Adipocyte (in vitro differentiated cells): ENCODE measurements at regions not wholly inside any gene's neighbourhood (a gene's known extent, or its start where the extent isn't known, plus 50 kb on each side); places are given as distances from the start of the nearest gene placed in this dataset.
"Not testable (repeated sequence)": the region's sequence is repeated elsewhere in the genome, so short reads cannot be mapped to it uniquely, and the experiment has no call there.

Source experiments
- DNase-seq: peaks from one replicate; pipeline ENCODE4 v3.0.0-alpha.2; 2015; ENCODE audit warnings: low read depth
- H3K27me3 ChIP-seq: replicated peaks from 2 replicates; pipeline ENCODE4 v1.7.0; 2013; ENCODE audit warnings: mild to moderate bottlenecking, low read length, moderate library complexity; ENCODE audit not compliant: control insufficient read depth, insufficient read depth
- H3K36me3 ChIP-seq: 2 replicates; pipeline ENCODE4 v1.7.0; 2013; ENCODE audit warnings: low read length, mild to moderate bottlenecking, moderate library complexity; ENCODE audit not compliant: control insufficient read depth, insufficient read depth, severe bottlenecking
- H3K4me1 ChIP-seq: 2 replicates; pipeline ENCODE4 v1.7.0; 2013; ENCODE audit warnings: mild to moderate bottlenecking, low read length, moderate library complexity; ENCODE audit not compliant: control insufficient read depth, insufficient read depth
- H3K4me3 ChIP-seq: 2 replicates; pipeline ENCODE4 v1.7.0; 2013; ENCODE audit warnings: mild to moderate bottlenecking, low read length, moderate library complexity
- H3K9ac ChIP-seq: 2 replicates; pipeline ENCODE4 v1.7.0; 2013; ENCODE audit warnings: mild to moderate bottlenecking, low read length, moderate library complexity
- H3K9me3 ChIP-seq: 2 replicates; pipeline ENCODE4 v1.7.0; 2013; ENCODE audit warnings: mild to moderate bottlenecking, low read length, moderate library complexity; ENCODE audit not compliant: control insufficient read depth

GRCh38 chr16:51988977-51989376 lies 558.0 kb downstream of the TOX3 start:
- no peak overlapping the region for H3K9ac ChIP-seq

GRCh38 chr16:51987519-51987918 lies 559.4 kb downstream of the TOX3 start:
- Histone ChIP-seq H3K36me3 (no peaks in the 10 kb centered on the region), H3K4me1 (no peaks in the 10 kb centered on the region), H3K9ac (no peak overlapping the region), H3K27me3 (peaks cover 20% of the 10 kb centered on the region), H3K4me3 (no peak overlapping the region), H3K9me3 (no peaks in the 10 kb centered on the region)
- no peak for DNase-seq

More at GRCh38 chr16:51988977-51989376, 558.0 kb downstream of the TOX3 start:
- no peak for DNase-seq
- no peaks in the 10 kb centered on the region for H3K4me1 ChIP-seq
- no peak overlapping the region for H3K4me3 ChIP-seq
- H3K36me3 ChIP-seq, result no peaks in the 10 kb centered on the region
- no peaks in the 10 kb centered on the region for H3K9me3 ChIP-seq
- H3K27me3 ChIP-seq, result peaks cover 18% of the 10 kb centered on the region

DNA sequence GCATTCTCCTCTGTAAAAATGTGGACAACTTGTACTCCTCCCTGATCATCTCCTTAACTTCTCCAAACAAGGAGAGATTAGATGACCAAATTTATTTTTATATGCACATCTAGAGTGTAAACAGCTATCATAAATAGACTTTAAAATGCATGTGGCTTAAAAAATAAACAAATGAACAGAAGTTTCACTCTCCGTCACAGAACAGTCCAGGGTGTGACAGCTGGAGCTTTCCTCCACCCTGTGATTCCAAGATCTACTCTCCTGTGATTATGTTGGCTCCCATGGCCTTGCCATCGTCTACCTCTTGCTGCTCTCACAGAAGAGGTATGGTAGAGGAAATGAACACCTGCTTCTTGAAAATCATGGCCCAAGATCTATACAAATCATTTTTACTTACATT lies 560.2 kb downstream of the TOX3 start:
- no peaks in the 10 kb centered on the region for H3K4me1 ChIP-seq
- no peak overlapping the region for H3K4me3 ChIP-seq
- no peaks in the 10 kb centered on the region for H3K9me3 ChIP-seq
- H3K36me3 ChIP-seq, result no peaks in the 10 kb centered on the region
- no peak for DNase-seq
- no peak overlapping the region for H3K9ac ChIP-seq
- H3K27me3 ChIP-seq, result peaks cover 20% of the 10 kb centered on the region

DNA sequence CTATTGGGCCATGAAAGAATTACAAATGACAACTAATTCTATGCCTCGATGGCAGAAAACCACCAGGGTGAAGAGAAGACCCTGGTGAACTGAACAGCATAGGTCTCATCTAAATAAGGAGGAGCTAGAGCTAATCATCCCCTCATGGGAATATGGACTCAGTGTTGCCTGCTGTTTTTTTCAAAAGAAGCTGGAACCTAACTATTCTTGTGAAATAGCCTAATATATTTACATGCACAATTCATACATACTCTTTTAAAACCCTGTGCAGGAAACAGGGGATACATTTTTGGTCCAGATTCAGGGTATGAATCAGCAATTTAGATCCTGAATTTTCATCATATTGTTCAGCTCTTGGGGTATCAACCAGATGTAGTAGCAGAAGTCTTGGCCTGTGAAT lies 560.6 kb downstream of the TOX3 start:
- Histone ChIP-seq H3K36me3 (no peaks in the 10 kb centered on the region), H3K4me3 (no peak overlapping the region), H3K4me1 (no peaks in the 10 kb centered on the region), H3K27me3 (peaks cover 24% of the 10 kb centered on the region), H3K9ac (no peak overlapping the region), H3K9me3 (no peaks in the 10 kb centered on the region)
- no peak for DNase-seq

- H3K9ac ChIP-seq, result no peak overlapping the region
- H3K27me3 ChIP-seq, result peaks cover 30% of the 10 kb centered on the region
- no peaks in the 10 kb centered on the region for H3K4me1 ChIP-seq
- no peak for DNase-seq
- no peaks in the 10 kb centered on the region for H3K9me3 ChIP-seq
- H3K36me3 ChIP-seq, result no peaks in the 10 kb centered on the region
- no peak overlapping the region for H3K4me3 ChIP-seq
Observed at GRCh38 chr16:51985126-51985525, 561.8 kb downstream of the TOX3 start.

GRCh38 chr16:51984395-51984794 lies 562.5 kb downstream of the TOX3 start:
- DNase-seq, result no peak
- Histone ChIP-seq H3K4me3 (no peak overlapping the region), H3K27me3 (peaks cover 30% of the 10 kb centered on the region), H3K4me1 (no peaks in the 10 kb centered on the region), H3K9me3 (no peaks in the 10 kb centered on the region), H3K9ac (no peak overlapping the region), H3K36me3 (no peaks in the 10 kb centered on the region)

DNA sequence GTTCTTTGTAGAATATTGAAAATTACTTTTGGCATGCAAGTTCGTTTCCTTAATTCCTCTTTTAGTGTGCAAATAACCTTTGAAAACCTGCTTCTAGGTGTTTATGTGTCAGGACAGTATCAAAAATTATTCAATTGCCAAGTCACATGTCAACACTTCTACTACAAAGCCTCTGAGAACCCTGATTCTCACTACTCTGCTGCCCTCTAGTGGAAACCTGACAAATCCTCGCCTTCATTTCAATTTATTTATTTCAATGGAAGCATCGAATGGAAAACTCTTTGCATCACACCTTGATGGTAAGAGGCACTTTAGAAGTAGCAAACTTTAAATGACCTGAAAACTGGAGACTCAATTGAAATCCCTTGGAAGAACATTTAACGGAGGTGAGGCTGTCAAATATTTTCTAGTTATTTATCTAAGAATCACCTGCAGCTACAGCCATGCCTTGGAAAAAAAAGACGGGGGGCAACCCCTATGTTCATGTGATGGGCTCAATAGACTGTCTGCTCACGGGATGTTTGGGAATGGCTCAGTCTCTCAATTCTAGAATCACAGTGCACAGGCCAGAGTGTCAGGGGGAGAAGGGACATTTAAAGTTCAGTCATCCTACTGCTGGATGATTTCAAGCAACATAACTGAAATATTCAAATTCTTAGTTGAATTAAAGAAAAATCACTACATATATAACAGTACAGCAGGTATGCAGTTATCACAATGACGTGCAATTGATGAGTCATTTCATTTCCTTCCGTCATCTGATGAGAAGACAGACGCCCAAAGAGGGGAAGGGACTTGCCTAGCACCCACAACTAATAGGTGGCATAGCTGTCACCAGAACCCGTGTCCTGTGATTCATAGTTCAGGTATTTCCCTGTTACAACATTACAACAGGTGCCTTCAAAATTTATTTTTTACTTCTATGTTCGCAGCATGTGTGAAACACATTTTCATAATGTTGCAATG lies 563.9 kb downstream of the TOX3 start:
- H3K36me3 ChIP-seq, result no peaks in the 10 kb centered on the region
- H3K27me3 ChIP-seq, result peaks cover 36% of the 10 kb centered on the region
- no peak overlapping the region for H3K9ac ChIP-seq
- no peak overlapping the region for H3K4me3 ChIP-seq
- no peaks in the 10 kb centered on the region for H3K9me3 ChIP-seq
- DNase-seq, result peak; percentile 91
- H3K4me1 ChIP-seq, result no peaks in the 10 kb centered on the region

DNA sequence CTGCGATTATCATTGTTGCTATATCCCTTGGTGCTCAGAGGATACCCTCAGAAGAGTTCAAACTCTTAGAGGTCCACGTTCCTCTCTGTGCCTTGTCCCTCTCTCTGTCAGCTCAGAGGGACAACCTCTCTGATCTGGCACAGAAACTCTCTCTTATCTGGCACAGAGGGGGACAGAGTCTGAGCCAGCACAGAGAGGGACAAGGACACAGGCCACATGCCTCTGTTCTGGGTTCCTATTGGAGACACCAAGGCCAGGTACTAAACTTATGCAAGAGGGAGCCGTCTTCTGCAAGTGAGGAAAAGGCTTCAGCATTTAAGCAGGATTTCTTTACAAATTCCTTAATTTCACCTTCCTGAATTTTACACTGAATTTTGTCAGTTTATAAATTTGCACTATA lies 565.2 kb downstream of the TOX3 start:
- peaks cover 37% of the 10 kb centered on the region for H3K27me3 ChIP-seq
- H3K4me3 ChIP-seq, result no peak overlapping the region
- H3K36me3 ChIP-seq, result no peaks in the 10 kb centered on the region
- H3K9ac ChIP-seq, result no peak overlapping the region
- no peak for DNase-seq
- no peaks in the 10 kb centered on the region for H3K9me3 ChIP-seq
- H3K4me1 ChIP-seq, result no peaks in the 10 kb centered on the region

DNA sequence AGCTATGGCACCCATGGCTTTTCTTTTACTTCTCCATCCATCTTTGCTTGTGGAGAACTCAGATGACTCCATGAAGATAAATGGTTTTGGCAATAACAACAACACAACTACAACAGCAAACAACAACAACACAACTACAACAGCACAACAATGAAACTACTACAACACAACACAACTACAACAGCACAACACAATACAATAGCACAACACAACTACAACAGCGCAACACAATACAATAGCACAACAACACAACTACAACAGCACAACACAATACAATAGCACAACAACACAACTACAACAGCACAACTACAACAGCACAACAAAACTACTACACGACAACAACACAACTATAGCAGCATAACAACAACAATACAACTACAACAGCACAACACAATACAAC lies 569.4 kb downstream of the TOX3 start:
- not testable (repeated sequence) for H3K9me3 ChIP-seq, DNase-seq, H3K4me1 ChIP-seq, H3K9ac ChIP-seq, H3K4me3 ChIP-seq, H3K36me3 ChIP-seq
- H3K27me3 ChIP-seq, result peaks cover 26% of the 10 kb centered on the region

DNA sequence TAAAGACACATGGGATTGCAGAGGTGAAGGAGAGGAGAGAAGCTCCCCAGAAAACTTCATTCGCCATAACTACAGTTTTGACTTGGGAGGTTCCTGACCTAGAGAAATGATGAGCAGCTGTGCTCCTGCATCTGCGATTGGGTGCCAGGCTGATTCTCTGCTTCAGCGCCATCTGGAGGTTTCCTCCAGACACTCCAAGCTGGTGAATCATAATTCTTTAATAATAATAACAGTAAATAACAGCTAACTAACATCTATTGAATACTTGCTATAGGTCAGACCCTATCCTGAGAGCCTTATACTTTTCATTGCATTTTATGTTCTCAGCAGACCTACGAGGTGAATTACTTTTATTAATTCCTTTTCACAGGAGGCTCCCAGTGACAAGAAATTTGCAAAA lies 575.8 kb downstream of the TOX3 start:
- no peaks in the 10 kb centered on the region for H3K36me3 ChIP-seq
- H3K4me3 ChIP-seq, result no peak overlapping the region
- no peaks in the 10 kb centered on the region for H3K9me3 ChIP-seq
- peaks cover 7% of the 10 kb centered on the region for H3K27me3 ChIP-seq
- H3K4me1 ChIP-seq, result no peaks in the 10 kb centered on the region
- DNase-seq, result peak; percentile 24
- no peak overlapping the region for H3K9ac ChIP-seq

DNA sequence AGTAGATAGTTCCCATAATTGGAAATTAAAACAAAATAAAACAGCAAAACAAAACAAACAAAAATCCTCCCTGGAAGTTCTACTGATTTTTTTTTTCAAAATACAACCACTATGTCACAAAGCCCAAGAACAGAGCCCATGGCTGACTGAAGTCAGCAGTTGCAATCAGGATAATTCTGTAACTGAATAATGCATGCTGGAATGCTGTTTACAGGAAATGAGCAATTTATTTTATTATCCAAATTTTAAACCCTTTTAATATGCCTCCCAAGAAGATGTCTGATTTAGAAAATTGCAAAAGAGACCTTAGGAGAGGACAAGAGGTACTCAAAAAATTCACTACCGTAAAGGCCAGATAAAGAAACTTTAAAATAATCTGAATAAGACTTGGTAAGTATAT lies 578.2 kb downstream of the TOX3 start:
- Histone ChIP-seq H3K9me3 (no peaks in the 10 kb centered on the region), H3K36me3 (no peaks in the 10 kb centered on the region), H3K27me3 (peaks cover 16% of the 10 kb centered on the region), H3K4me1 (no peaks in the 10 kb centered on the region), H3K9ac (no peak overlapping the region), H3K4me3 (no peak overlapping the region)
- DNase-seq, result no peak
